RWPE2 (cell line): ENCODE measurements at regions not wholly inside any gene's neighbourhood (a gene's known extent, or its start where the extent isn't known, plus 50 kb on each side); places are given as distances from the start of the nearest gene placed in this dataset.

ENCODE experiments used
- ATAC-seq: fragments of 200-7000 bp; cut with Tn5 transposase; 3 replicates; pipeline ENCODE4 v1.9.1; 2021; ENCODE audit warnings: low read depth
- DNase-seq: peaks from one replicate; pipeline ENCODE4 v3.0.0-alpha.2; 2020; ENCODE audit warnings: low spot score
- H3K27ac ChIP-seq: fragments of 450-650 bp; 2 replicates; pipeline ENCODE4 v1.5.1; 2017; ENCODE audit warnings: mild to moderate bottlenecking; ENCODE audit not compliant: poor library complexity, severe bottlenecking
- H3K27me3 ChIP-seq: fragments of 250-450 bp; sonication (Bioruptor Pico); 2 replicates; pipeline ENCODE4 v1.5.1; 2021; ENCODE audit warnings: mild to moderate bottlenecking, moderate library complexity; ENCODE audit not compliant: insufficient read depth, poor library complexity, severe bottlenecking
- H3K36me3 ChIP-seq: fragments of 250-450 bp; sonication (Bioruptor Pico); 2 replicates; pipeline ENCODE4 v1.5.1; 2020; ENCODE audit warnings: low read depth, mild to moderate bottlenecking, moderate library complexity
- H3K4me1 ChIP-seq: fragments of 250-450 bp; sonication (Bioruptor Pico); 2 replicates; pipeline ENCODE4 v1.5.1; 2021; ENCODE audit warnings: mild to moderate bottlenecking, moderate library complexity; ENCODE audit not compliant: insufficient read depth, poor library complexity, severe bottlenecking
- H3K4me3 ChIP-seq: fragments of 250-450 bp; sonication (Bioruptor Pico); 2 replicates; pipeline ENCODE4 v1.5.1; 2021; ENCODE audit warnings: mild to moderate bottlenecking, moderate library complexity; ENCODE audit not compliant: severe bottlenecking
- H3K9me3 ChIP-seq: fragments of 250-450 bp; sonication (Bioruptor Pico); 2 replicates; pipeline ENCODE4 v1.5.1; 2021; ENCODE audit warnings: mild to moderate bottlenecking, moderate library complexity; ENCODE audit not compliant: severe bottlenecking
- TF ChIP-seq, protein P1 (sequence below): fragments of 450-650 bp; IDR thresholded peaks from one replicate; pipeline ENCODE4 v1.5.1; 2017; ENCODE audit warnings: mild to moderate bottlenecking, moderate library complexity; ENCODE audit not compliant: poor library complexity, severe bottlenecking

DNA sequence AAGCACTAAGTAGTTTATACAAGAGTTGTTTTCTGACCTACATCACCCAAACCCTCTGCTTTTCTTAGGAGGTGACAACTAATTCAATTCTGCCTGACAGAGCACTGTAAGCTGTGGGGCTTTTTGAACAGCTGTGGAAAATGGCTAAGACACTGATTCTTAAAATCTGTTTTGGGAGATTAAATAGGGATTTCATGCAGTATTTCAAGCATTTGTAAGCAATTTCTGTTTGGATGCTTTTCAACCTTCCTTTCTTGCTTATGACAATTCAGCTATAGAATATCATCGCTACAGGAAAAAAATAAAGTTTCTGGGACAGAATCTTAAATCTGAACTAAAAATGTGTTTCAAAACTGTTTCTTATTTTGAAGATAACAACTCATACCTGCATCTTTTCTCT is 459.5 kb downstream of the RAPGEF2 start:
- H3K27me3 ChIP-seq = no peaks in the 10 kb centered on the region
- no peak overlapping the region for H3K27ac ChIP-seq
- no peak for ATAC-seq
- H3K9me3 ChIP-seq = no peaks in the 10 kb centered on the region
- no peaks in the 10 kb centered on the region for H3K4me1 ChIP-seq
- DNase-seq = no peak
- no peak overlapping the region for H3K4me3 ChIP-seq
- TF ChIP-seq, protein P1, sequence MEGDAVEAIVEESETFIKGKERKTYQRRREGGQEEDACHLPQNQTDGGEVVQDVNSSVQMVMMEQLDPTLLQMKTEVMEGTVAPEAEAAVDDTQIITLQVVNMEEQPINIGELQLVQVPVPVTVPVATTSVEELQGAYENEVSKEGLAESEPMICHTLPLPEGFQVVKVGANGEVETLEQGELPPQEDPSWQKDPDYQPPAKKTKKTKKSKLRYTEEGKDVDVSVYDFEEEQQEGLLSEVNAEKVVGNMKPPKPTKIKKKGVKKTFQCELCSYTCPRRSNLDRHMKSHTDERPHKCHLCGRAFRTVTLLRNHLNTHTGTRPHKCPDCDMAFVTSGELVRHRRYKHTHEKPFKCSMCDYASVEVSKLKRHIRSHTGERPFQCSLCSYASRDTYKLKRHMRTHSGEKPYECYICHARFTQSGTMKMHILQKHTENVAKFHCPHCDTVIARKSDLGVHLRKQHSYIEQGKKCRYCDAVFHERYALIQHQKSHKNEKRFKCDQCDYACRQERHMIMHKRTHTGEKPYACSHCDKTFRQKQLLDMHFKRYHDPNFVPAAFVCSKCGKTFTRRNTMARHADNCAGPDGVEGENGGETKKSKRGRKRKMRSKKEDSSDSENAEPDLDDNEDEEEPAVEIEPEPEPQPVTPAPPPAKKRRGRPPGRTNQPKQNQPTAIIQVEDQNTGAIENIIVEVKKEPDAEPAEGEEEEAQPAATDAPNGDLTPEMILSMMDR = no peak
- H3K36me3 ChIP-seq = no peaks in the 10 kb centered on the region

DNA sequence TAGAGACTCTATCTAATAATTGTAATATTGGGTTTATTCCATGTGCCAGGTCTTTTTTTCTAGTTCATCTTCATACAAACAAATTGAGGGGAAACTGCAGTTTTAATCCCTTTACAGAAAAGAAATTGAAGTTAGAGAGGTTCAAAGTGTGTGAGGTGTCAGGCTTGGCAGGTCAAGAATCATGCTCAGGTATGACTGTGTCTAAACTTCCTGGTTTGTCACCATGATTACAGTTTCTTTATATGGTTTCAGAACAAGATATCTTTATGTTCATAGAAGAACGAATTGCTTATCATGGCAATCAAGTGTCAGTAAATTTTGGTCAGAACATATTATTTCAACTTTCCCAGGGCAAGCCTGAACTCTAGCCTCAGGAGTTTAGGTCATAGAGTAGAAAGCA is 460.4 kb downstream of the RAPGEF2 start:
- DNase-seq (no peak), ATAC-seq (no peak)
- TF ChIP-seq, protein P1 = no peak
- Histone ChIP-seq H3K4me1 (no peaks in the 10 kb centered on the region), H3K36me3 (no peaks in the 10 kb centered on the region), H3K27ac (no peak overlapping the region), H3K4me3 (no peak overlapping the region), H3K27me3 (no peaks in the 10 kb centered on the region), H3K9me3 (no peaks in the 10 kb centered on the region)

DNA sequence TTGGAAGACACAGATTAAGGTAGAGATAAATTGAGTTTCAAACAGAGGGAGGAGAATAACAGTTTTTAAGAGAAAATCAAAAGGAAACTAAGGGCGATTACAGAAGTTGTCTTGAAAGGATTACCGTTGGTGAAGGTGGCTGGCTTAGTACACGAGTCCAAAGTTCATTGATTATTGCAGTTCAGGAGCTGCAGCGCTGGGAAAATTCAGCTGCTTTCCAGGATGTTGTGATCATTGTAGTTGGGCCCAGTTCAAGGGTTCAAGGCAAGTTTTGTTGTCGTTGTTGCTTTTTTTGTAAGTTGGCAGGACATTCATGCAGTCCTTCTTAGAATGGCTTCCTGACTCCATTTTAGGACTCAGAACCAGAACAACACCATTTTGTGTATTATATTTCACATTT is 461.7 kb downstream of the RAPGEF2 start:
- Histone ChIP-seq H3K9me3 (no peaks in the 10 kb centered on the region), H3K4me1 (no peaks in the 10 kb centered on the region), H3K36me3 (no peaks in the 10 kb centered on the region), H3K27ac (no peak overlapping the region), H3K4me3 (no peak overlapping the region), H3K27me3 (no peaks in the 10 kb centered on the region)
- ATAC-seq (no peak), DNase-seq (no peak)
- TF ChIP-seq, protein P1 = no peak

DNA sequence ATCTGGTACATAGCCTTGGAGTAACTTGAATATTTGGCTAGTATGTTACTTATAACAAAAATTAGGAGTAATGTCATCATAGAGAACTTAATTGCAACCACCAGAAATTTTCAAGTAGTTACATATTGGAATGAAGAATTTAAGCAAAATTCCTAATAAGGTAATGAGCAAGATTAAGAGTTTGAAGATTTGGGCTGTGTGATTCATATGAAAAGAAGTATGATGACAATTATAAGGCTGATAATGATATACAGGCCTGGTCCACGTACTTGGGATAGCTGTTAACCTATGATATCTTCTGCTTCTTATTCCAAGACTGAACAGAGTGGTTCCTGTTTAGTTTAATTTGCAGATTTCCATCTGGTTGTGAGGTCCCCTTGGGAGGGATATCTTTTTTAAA is 463.9 kb downstream of the RAPGEF2 start:
- no peaks in the 10 kb centered on the region for H3K27me3 ChIP-seq
- no peaks in the 10 kb centered on the region for H3K9me3 ChIP-seq
- TF ChIP-seq, protein P1 = no peak
- no peaks in the 10 kb centered on the region for H3K4me1 ChIP-seq
- no peak overlapping the region for H3K27ac ChIP-seq
- DNase-seq = no peak
- no peak for ATAC-seq
- no peak overlapping the region for H3K4me3 ChIP-seq
- H3K36me3 ChIP-seq = no peaks in the 10 kb centered on the region

DNA sequence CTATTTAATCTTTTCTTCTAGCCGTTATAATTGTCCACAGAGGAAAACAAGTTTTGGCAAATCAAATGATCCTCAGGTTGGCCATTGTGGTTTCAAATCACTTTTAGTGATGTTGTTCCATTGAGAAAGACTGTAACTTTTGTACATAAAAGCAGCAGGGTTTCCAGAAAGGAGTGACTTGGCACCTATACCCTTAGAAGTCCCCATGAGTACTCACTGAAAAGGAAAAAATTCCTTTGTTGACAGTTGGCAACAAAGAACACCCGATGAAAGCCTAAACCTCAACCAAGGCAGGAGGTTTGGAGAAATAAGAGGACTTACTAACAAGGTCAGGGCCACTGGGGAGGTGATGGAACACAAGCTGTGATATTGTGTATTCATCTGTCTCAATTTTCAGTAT is 474.4 kb downstream of the RAPGEF2 start:
- TF ChIP-seq, protein P1 = no peak

More for the DNA sequence above, 474.4 kb downstream of the RAPGEF2 start:
- no peak overlapping the region for H3K27ac ChIP-seq
- no peak overlapping the region for H3K4me3 ChIP-seq
- no peaks in the 10 kb centered on the region for H3K36me3 ChIP-seq
- H3K9me3 ChIP-seq = no peaks in the 10 kb centered on the region
- no peaks in the 10 kb centered on the region for H3K27me3 ChIP-seq
- ATAC-seq (no peak), DNase-seq (no peak)
- no peaks in the 10 kb centered on the region for H3K4me1 ChIP-seq
